Hematopoietic multipotent progenitor cell treated with erythropoietin and hydrocortisone succinate and interleukin-3 and kit ligand, for 8 days (in vitro differentiated cells): ENCODE measurements at regions not wholly inside any gene's neighbourhood (a gene's known extent, or its start where the extent isn't known, plus 50 kb on each side); places are given as distances from the start of the nearest gene placed in this dataset.

Experiments used
- DNase-seq: peaks from one replicate; pipeline ENCODE4 v3.0.0-alpha.2; 2015

DNA sequence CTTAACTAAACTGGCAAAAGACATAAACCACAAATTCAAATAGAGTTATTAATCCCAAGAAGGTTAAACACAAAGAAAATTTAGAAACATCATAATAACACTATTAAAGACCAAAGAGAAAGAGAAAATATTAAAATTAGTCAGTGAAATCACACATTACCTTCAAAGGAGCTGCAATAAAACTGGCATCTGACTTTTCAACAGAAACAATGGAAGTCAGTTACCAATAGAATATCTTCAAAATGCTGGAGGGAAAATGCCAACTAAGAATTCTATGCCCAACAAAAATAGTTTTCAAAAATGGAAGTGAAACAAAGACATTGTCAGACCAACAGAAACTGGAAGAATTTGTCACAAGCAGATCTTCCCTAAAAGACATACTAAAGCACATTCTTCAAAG is 68.7 kb upstream of the RNF7 start:
- DNase-seq: no peak

DNA sequence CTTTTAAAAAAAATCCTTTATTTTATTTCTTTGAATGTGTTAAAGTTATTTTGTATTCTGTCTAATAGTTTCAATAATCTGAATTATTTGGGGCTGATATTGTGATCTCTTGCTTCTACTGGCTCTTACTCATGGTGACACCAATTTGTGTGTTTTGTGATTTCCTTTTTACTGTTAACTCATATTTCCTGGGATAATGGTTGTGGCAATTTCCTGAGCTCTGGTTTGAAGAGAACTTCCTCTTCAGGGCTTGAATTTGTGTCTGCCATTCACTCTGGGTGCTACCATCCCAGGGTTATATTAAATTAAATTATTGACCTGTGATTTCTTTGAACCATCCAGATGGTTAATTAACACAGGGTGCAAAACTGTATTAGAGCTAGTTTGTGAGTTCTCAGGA is 60.4 kb upstream of the RNF7 start:
- DNase-seq: no peak

DNA sequence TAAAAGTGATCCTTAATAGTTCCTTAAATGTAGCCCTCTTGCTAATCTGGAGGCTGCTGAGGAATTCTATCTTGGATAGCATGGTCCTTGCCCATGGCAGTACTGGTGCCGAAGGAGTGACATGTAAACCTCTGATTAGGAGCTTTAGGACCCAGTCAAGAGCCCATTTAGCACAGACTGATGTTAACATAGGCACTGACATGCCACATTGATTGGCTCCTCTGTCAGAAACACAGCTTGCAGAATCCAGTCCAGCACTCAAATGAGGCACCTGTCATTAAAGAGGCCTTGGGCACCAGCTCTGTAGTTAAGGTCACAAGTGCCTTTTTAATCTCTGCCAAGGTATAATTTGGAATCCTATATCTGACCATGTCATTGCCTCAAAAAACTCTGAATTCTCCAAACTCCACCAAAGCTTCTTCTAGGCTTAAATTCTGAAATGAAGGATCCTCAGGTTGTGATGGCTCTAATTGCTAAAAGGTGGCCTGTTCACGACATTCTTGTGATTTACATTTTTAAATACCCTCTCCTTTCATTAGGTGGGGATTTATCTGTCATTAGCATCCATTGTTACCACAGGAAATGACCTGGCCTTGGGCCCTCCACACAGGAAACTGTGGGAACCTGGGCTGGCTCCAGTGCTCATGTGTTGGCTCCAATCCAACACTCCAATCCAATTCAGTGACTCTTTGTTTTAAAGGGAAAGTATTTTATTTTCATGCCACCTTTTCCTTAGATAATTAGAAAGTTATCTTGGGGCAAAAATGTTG is 57.3 kb upstream of the RNF7 start:
- peak; percentile 51 for DNase-seq

DNA sequence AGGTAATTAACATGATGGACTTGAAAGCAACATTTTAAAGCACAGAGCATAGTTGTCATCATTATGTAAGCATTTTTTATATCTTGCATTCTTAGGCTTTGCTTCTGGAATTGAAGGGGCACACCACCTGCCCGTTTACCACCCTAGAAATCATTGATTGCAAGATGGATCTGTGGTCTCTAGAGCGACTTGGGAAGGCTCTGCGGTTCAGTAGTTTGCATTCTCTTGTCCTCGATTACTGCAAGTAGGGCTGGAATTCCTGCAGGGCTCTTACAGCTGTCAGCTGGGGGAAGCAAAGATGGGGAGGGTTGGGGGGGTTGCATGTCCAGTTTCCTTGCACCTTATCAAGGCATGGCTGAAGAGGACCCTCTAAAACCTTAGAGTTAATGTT is 56.7 kb upstream of the RNF7 start:
- no peak for DNase-seq

DNA sequence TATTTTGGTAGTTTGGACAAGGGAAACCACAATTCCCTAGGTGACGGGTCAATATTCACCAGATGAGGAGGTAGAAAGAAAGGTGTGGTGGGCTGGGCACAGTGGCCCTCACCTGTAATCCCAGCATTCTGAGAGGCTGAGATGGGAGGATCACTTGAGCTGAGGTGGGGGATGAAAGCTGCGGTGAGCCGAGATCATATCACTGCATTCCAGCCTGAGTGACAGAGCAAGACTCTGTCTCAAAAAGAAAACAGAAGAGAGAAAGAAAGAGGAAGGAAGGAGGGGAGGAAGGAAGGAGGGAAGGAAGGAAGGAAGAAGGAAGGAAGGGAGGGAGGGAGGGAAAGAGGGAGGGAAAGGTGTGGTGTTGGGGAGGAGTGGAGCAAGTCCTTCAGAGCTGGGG is 56.1 kb upstream of the RNF7 start:
- no peak for DNase-seq

DNA sequence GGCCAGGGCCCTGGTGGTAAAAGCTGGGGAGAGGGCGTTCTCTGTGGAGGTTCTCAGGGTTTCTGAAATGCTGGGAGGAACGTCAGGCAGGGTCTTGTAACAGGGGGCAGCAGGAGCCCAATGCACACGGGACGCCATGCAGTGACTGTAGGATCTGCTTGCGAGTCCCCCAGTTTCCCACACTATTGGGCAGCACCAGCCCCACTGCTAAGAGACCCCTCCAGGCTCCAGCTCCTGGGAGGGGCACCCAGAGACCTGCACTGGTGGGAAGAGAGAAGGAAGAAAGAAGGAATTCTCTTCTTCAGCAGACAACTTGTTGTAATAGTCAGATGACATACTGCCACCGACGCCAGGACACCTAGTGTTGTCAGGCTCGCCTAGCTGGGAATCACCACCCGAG is 55.2 kb upstream of the RNF7 start:
- DNase-seq: no peak

DNA sequence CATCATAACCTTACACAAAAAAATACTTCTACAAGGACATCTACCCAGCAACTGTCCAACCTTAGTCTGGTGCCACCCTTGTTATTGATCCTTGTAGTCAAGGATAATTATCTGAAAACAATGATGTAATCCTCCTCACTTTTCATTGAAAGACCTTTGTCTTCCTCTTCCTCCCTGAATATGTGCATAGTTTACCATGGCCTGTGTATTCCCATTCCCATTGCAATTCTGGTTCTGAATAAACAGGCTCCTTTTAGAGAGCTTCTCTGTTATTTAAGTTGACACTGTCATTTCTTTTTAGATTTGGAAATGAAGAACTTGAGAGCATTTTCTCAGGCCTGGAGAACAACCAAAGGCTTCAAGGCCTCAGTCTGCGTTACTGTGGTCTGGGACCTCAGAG is 53.3 kb upstream of the RNF7 start:
- DNase-seq: no peak

DNA sequence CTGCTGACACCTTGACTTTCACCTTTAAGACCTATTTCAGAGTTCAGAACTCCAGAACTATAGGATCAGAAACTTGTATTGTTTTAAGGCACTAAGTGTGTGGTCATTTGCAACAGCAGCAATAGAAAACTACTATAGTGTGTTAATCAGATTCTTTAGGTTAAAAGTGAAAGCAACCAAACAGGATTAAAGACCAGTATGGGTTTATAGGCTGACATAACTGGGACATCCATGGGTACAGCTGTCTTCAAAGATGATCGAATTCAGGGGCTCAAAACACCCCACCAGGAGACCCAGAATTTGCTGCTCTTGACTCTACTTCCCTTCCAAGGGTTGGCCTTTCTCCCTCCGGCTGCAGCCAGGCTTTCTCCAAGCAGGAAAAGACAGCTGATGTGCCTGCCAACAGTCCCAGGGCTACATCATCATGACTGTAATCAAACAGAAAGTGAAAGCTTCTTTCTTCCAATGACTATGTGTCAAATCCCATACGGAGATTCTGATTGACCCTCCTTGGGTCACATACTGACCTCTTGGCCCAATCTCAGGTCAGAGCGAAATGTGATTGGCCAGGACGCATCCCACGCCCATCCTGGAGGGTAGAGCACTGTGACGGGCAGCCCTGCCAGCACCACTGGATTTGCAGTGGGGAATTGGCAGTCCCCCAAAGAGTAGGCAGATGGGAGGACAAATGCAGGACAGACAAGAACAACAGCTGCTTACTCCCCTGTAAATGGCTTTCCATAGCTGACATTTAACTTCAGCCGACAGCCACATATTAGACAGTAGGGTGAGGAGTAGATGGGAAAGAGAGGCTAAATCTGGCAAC is 51.4 kb upstream of the RNF7 start:
- no peak for DNase-seq
